HUDEP-2 (cell line): ENCODE measurements at regions not wholly inside any gene's neighbourhood (a gene's known extent, or its start where the extent isn't known, plus 50 kb on each side); places are given as distances from the start of the nearest gene placed in this dataset.
"Not testable (repeated sequence)": the region's sequence is repeated elsewhere in the genome, so short reads cannot be mapped to it uniquely, and the experiment has no call there.

Experiments used
- DNase-seq, 76 experiments: peaks; one replicate each; lab custom pipeline; 2025; ENCODE audit not compliant: unreplicated experiment in 76 of 76; lab: John Stamatoyannopoulos, UW

DNA sequence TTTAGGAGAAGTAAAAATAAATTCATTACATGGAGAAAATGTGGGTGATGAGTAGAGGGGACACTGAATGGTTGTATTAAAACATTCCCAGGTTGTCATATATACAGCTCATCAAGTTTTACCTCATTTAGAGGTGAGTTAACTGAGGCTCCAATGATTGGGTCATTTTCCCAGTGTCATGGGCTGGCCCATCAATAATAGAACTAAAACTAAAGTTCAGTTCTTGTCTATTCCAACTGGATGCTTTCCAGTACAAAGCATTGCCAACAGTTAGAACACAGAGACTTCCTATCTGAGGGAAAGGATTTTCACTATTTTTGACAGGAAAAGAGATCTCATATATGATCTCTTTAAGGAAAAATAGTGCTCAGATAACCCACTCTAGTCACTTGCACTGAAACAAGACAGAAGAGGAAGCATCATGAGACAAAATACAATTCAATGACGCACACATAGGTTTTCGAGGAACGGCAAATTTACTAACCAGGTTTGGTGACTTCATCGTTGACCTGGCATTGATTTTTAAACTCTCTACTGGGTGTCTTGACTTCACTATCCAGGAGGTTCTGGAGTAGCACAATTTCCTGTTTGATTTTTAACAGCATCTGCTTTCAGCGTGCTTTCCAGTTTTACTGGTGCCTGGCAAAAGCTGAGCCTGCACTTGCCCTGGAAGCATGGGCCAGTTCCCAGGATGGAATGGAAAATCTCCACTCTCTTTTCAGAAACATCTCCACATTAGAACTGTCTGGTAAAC is 195.5 kb upstream of the FBXL4 start:
- DNase-seq = no peak

DNA sequence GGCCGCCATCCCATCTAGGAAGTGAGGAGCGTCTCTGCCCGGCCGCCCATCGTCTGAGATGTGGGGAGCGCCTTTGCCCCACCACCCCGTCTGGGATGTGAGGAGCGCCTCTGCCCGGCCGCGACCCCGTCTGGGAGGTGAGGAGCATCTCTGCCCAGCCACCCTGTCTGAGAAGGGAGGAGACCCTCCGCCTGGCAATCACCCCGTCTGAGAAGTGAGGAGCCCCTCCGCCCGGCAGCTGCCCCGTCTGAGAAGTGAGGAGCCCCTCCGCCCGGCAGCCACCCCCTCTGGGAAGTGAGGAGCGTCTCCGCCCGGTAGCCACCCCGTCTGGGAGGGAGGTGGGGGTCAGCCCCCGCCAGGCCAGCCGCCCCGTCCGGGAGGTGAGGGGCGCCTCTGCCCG is 194.2 kb upstream of the FBXL4 start:
- DNase-seq = not testable (repeated sequence)

- no peak for DNase-seq
These were observed 190.7 kb upstream of the FBXL4 start for GRCh38 chr6:99138445-99138844.

DNA sequence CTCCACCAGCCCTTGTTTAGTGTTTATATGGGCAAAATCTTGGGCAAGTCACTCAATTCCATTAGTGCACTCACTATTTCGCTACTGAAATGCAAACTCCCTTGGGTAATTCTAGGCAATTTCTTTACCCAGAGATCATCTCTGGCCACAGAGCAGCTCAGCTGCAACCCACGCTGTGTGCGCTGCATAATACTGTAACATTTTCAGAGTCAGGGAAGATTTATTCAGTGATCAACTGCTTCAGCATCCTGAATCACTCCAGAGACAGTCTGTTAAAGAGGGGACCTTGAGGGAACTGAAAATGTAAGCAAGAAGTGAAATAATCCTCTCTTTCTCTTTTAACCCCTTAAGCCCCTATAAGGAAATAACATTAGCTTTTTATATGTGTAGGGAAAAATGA is 189.6 kb upstream of the FBXL4 start:
- no peak for DNase-seq

DNA sequence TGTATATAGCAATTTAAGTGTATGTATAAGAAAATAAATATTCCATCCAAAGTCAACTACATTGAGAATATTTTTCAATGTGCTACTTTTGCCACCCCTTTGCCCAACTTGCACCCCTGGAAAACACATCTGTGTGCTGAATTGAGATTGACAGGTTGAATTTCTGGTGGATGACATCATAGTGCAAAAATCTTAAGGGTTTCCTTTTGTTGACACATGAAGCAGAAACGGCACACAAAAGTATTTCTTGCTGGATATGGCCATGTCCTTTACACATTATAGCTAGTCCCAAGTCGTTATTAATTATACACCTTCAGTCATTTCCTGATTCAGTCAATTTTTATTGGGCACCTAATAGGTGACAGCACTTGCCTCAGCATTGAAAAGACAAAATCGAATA is 188.7 kb upstream of the FBXL4 start:
- DNase-seq = no peak

- no peak for DNase-seq
These were observed 184.4 kb upstream of the FBXL4 start for GRCh38 chr6:99132026-99132635.

GRCh38 chr6:99130897-99131873 is 183.4 kb upstream of the FBXL4 start:
- DNase-seq = no peak

- DNase-seq = no peak
These were observed 182.1 kb upstream of the FBXL4 start for GRCh38 chr6:99129835-99130234.

DNA sequence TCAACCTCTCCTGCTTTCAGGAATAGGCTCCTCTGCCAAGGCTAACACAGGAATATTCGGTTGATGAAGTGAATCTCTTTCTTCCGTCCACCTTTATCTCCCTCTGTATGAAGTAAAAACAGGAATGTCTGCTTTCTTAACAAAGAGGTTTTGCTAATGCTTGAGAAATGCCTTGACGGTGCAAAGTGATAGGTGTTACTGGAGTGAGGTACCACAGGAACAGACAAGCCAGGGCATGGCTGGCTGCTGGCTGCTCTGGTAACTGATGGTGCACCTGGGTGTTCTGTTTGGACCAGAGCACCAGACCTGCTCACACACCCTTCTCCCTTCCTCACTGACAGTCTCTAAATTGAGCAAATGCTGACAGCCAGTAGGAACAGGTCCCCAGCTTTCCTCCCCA is 174.0 kb upstream of the FBXL4 start:
- no peak for DNase-seq

GRCh38 chr6:99120641-99121040 is 172.9 kb upstream of the FBXL4 start:
- DNase-seq = no peak

DNA sequence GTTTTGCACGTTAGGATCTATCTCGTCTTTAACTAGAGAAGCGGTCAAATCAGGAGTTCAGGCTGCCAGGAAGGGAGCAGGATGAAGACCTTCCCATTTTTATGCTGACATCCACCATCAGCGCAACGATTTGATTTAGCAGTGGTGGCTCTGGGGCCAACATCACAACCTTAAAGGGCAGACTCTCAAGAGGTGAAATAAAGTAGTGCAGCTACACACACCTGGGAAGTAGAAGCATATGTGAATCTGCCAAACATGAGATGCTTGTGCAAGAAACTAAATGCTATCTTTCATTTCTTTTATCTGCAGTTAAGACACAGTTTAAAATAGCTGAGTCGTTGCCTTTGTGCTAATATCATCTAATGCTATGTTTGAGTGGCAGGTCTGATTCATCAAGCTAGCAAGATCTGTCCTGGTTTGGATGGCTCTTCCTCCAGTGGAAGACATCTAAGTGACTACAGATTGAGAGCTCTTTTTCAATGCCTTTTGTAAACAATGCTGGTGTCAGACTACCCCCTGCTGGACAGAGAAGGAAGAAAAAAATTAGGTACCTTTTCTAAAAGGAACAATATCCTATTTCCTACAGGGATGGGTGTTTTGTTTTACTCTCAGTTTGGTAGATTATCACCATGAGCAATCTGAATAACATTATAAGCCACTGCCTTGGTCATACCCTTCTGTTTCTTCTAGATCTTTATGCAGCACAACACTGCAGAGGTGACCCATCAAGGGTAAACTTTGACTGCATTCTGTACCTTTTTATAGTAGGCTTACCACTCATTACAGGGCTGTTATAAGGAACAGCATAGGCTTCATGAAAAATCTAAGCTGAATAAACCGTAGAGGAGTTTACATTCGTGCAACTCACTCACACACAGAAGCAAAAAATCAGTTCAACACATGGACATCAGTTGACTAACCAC is 171.6 kb upstream of the FBXL4 start:
- peak in 23 of 76 experiments; percentile 2 to 56 (median 25) for DNase-seq

DNA sequence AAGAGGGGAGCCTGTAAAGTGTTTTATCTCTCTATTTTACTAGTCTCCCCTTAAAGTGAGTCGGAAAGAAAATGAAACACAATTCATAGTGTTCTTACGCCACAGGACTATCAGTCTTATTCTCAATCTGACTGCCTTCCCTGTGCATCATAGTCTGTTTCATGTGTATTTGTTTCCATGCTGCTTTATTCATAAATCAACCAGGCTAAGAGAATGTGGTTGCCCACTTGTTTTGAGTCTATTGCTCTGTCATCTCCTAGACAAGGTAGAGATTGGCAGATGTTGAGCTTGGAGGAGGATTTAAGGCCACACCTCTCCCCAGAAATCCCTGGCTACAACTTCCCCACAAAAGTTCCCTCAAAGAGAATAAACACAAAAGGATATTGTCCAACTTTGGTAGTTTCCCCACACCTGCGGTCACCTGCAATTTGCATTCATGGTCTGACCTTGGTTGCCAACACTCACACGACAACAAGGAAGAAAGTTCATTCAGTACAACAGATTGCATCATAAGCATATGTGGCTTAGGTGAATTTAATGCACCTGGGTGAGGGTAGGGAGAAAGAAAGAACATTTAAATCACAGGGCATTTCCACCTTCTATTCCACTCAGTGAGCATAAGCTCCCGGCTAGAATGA is 167.1 kb upstream of the FBXL4 start:
- DNase-seq = no peak

- no peak for DNase-seq
These were observed 163.8 kb upstream of the FBXL4 start for GRCh38 chr6:99111590-99111989.

- no peak for DNase-seq
These were observed 162.3 kb upstream of the FBXL4 start for GRCh38 chr6:99110029-99110428.

DNA sequence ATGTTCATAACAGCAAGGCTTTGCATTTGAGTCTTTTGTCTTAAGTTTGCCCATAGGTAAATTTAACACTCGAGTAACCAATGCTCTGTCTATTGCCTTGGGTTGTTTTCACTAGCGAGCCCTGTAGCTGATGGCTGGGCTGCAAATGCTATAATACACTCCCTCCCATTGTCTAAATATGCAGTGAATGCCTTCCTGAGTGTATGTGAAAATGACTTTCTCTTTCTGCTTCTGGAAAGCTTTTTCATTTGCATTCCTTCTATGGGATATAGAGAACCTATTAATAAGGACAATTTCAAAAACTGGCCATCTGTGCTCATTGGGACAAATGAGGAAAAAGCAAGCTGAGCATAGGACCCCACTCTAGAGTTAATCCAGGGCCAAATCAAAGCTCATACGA is 156.5 kb upstream of the FBXL4 start:
- DNase-seq = no peak

DNA sequence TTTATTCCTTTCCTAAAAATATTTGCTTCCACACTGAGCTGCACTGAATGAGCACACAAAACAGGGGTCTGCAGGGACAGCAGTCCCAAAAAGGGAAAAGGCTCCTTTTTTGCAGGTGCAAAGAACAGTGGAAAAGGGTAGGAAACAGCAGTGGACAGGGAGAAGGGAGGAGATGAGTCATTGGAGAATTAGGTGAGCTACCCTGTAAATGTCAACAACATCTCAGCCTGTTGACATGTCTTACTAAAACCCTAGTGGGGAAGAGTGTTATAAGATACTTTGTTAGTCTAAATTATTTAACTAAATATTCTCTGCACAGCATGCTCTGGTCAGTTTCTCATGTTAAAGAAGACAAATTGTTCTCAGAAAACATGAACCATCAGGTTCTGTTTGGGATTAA is 151.5 kb upstream of the FBXL4 start:
- DNase-seq = no peak

- DNase-seq = no peak
These were observed 148.4 kb upstream of the FBXL4 start for GRCh38 chr6:99096170-99096569.

DNA sequence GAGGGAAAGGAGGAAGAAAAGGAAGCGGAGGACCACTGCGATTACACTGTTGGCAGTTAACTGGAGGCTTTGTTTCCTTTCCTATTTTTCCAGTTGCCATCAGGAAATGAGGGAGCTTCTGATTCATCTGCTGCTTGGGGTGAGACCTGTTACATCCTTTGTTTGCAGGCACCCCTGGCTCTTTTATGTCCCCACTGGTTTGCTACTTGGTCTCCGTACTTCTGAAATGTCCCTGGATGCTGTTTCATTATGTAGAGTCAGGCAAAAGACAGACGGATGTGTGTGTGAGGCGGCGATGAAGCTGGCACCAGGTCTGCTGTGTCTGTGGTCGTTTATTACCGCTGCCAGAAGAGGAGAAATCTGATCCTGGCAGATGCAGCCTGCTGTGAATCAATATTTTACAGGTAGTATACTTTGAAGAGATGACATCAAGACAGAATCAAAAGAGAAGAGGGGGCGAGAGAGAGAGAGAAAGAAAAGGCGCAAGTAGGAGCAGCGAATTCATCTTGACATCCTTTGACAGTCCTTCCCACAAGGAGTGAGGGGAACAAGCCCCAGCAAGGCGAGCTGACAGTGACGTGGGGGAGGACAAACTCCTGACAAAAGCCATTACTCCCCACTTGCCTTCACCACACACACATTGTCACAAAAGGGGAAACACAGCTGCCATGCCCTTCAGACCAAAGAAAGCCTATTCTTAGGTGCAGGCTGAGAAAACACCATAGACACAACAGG is 145.9 kb upstream of the FBXL4 start:
- no peak for DNase-seq

- DNase-seq = no peak
These were observed 144.7 kb upstream of the FBXL4 start for GRCh38 chr6:99092461-99092860.
